ENCODE measurements at regions not wholly inside any gene's neighbourhood (a gene's known extent, or its start where the extent isn't known, plus 50 kb on each side); places are given as distances from the start of the nearest gene placed in this dataset.

DNA sequence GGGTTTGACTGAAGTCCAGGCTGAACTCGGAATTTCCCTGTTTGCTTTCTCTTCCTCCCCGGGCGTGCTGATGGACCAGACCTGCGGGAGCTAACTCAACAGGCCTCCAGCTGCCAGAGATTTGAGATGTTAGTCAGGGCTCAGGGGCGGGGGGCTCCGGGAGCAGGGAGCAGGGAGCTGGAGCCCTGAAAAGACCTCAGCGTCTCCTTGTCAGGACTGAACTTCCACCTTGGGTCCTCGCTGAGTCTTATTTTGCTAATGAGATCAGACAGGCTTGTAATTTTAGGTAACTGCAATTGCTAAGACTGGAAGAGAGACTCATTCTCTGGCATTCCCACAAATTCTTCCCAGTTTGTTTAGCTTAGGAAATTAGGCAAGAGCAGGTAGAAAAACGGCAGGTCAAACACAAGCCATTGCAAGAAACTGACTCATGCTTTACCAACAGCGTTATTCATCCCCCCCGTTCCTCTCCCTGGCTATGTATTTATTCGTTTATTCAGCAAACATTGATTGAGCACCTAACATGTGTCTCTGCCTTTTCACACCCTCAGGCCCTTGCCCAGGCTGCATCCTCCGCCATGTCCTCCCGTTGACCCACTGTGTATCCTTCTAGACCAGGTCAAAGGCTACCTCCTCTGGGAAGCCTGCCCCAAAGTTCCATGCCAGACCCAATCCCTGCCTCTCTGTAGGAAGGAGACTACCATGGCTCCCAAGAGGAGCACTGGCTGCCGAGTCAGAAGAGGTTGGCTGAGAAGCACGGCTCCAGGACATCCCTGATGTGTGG is 80.4 kb upstream of the DIO3 start:
- H3K4me3 ChIP-seq (replicated peaks in 1 of 2; ENCODE audit: low read depth in 1 of 2, low read length in 2 of 2) = no peak overlapping the region
- no peak overlapping the region for H3K4me2 ChIP-seq (ENCODE audit: low read length)
- peaks cover 0 to 4% of the 10 kb centered on the region in 2 experiments; a peak in 1 of 4 replicates for H3K9me3 ChIP-seq (ENCODE audit: control insufficient read depth in 1 of 2, insufficient read depth in 1 of 2, low read depth in 1 of 2, low read length in 2 of 2)
- no peaks in the 10 kb centered on the region for H4K20me1 ChIP-seq (ENCODE audit: insufficient read depth)
- no TSS peak for BruUV-seq (replicated peaks)
- ChIA-PET CTCF (no interaction called here), POLR2A (no interaction called here), RAD21 (ENCODE audit: low non-redundant PET in 1 of 2, low total read pairs in 2 of 2, uncharacterized antibody in 2 of 2, unreplicated experiment in 2 of 2) (no interaction called here)
- no peaks in the 10 kb centered on the region for H3K79me2 ChIP-seq (ENCODE audit: insufficient read depth, low read length)
- ATAC-seq = no peak
- no peaks in the 10 kb centered on the region for H3K27me3 ChIP-seq (ENCODE audit: insufficient read depth, low read length)
- H3K9ac ChIP-seq (ENCODE audit: low read length) = no peak overlapping the region
- H3K9me2 ChIP-seq (ENCODE audit: insufficient read depth) = no peaks in the 10 kb centered on the region
- no peaks in the 10 kb centered on the region for H3K36me3 ChIP-seq (ENCODE audit: control insufficient read depth in 1 of 2, insufficient read depth in 2 of 2, low read length in 2 of 2)
- no peak overlapping the region for H3K27ac ChIP-seq (ENCODE audit: low read depth, low read length)
- DNase-seq (ENCODE audit: low read depth, low spot score) = no peak
- intact Hi-C loops (cut with micrococcal nuclease) = no loop called here
- no peak overlapping the region for H2AFZ ChIP-seq (ENCODE audit: low read depth, low read length, poor library complexity, severe bottlenecking)
- H3K4me1 ChIP-seq (ENCODE audit: control insufficient read depth in 1 of 2, insufficient read depth in 2 of 2, low read length in 2 of 2) = peaks cover 19 to 23% of the 10 kb centered on the region in 2 experiments
- TF ChIP-seq REST (IDR thresholded peaks at IDR 0.05; ENCODE audit: low read depth) = no peak
- TF ChIP-seq, protein P1, sequence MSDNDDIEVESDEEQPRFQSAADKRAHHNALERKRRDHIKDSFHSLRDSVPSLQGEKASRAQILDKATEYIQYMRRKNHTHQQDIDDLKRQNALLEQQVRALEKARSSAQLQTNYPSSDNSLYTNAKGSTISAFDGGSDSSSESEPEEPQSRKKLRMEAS (IDR thresholded peaks at IDR 0.05) = no peak
- no peak for TF ChIP-seq CTCF (IDR thresholded peaks at IDR 0.05 in 2 of 3, conservative IDR thresholded peaks at IDR 0.05 in 1 of 3; ENCODE audit: borderline replicate concordance in 1 of 3, insufficient read depth in 1 of 3, low read depth in 2 of 3, low read length in 2 of 3)
- TF ChIP-seq SIN3A (IDR thresholded peaks at IDR 0.05; ENCODE audit: low read depth) = no peak
- no peak for TF ChIP-seq TCF7L2 (IDR thresholded peaks at IDR 0.05; ENCODE audit: borderline replicate concordance, extremely low read depth, insufficient read depth, insufficient read length)
- TF ChIP-seq SP1 (IDR thresholded peaks at IDR 0.05; ENCODE audit: low read depth) = no peak
- no peak for TF ChIP-seq ZNF274 (IDR thresholded peaks at IDR 0.05; ENCODE audit: low read depth, low read length)
- TF ChIP-seq POLR2A (IDR thresholded peaks at IDR 0.05; ENCODE audit: borderline replicate concordance, extremely low read depth, insufficient read depth, insufficient read length) = no peak
- TF ChIP-seq POLR2AphosphoS5 (IDR thresholded peaks at IDR 0.05; ENCODE audit: low read depth, low read length) = no peak
- no peak for TF ChIP-seq SRF (IDR thresholded peaks at IDR 0.05; ENCODE audit: low read depth)
- no peak for TF ChIP-seq EGR1 (IDR thresholded peaks at IDR 0.05; ENCODE audit: low read depth)
- no peak for TF ChIP-seq CEBPB (IDR thresholded peaks at IDR 0.05; ENCODE audit: low read depth)
- TF ChIP-seq RAD21 (IDR thresholded peaks at IDR 0.05; ENCODE audit: low read depth) = no peak
